Activated T-helper 1 cell treated with Interleukin-2 at 50 U/mL for 16 hours (primary cell): ENCODE measurements at regions not wholly inside any gene's neighbourhood (a gene's known extent, or its start where the extent isn't known, plus 50 kb on each side); places are given as distances from the start of the nearest gene placed in this dataset.
"Not testable (repeated sequence)": the region's sequence is repeated elsewhere in the genome, so short reads cannot be mapped to it uniquely, and the experiment has no call there.

Source experiments
- DNase-seq: peaks from one replicate; pipeline ENCODE4 v3.0.0-alpha.2; 2020; ENCODE audit warnings: low read depth

GRCh38 chr3:81853431-81853830 lies 92.0 kb upstream of the GBE1 start:
- no peak for DNase-seq

GRCh38 chr3:81851176-81851575 lies 89.7 kb upstream of the GBE1 start:
- no peak for DNase-seq

DNA sequence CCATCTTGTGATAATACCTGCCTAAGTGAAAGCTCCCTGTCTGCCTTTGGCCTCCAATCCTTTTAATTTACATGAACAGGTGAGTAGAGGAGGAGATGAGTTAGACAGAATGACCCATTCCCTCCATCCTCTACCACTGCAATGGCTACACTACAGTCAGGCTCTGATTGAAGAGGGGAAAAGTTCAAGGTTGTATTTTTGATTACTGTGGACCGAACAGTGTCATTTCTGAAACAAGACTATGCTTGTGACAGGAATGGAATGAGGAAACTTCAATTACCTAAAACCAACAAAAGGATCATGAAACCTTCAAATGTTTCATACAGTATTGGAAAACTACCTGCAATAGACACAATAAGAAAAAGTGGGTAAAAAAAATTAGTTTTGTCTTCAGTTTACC lies 85.5 kb upstream of the GBE1 start:
- DNase-seq = no peak

DNA sequence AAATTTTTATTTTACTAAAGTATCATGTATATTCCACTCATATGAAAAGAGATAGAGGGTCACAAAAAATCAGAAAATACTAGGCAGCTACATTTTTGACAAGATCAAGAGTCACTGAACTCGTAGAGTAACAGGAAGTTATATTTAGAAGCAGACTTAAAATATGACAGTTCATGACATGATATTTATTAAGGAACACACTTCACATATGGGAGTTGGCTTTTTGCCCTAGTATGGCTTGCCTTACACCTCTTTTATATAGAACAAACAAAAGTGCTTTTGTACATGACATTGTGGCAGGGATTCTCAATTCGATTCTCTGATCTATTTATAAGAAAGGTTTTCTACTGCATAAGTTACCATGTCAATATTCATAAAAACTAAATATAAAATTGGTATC lies 80.1 kb upstream of the GBE1 start:
- no peak for DNase-seq

DNA sequence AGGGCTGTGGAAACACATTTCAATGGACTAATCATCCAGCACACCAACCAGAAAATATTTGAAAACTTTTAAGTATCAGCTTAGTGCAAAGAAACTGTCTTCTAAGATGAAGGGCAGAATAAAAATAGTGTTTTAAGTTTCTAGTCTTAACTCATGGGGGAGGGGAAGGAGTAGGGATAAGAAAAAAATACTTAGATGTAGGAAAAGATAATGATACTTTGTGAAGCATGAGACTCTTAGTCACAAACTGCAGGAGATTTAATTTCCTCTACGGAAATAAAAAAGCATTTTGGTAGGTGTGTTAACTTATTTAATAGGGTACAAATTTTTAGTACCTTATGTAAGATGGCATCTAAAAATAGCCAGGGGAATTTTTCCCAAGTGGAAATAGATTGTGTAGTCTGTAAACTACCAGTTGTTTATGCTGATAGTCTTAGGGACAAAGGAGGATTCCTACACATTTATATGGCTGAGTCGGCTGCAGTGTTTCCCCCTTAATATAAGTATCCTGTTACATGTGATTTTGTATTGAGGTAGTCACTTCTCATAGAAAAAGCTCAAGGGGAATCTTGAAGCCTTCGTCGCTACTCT lies 78.2 kb upstream of the GBE1 start:
- DNase-seq = no peak

- DNase-seq = no peak
Measured at GRCh38 chr3:81838457-81838856, 77.0 kb upstream of the GBE1 start.

- DNase-seq = no peak
Measured at GRCh38 chr3:81837071-81837593, 75.7 kb upstream of the GBE1 start.

DNA sequence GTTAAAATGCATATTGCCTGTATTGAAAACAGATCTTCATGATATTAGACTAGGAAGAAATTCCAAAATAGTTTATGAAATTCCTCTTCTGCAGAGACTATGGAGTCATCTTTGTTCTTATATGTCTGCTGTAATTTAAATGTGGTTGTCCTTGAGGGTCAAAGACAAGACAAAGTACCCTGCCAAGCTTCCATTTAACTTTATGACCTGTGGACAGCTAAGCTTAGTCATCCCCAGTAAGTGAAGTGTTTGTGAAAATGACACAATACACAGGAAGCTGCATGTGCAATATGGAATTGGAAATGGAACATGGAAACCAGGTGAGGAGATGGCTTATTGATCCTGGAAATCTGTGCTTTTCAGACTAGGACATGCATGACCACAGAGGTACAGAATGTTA lies 68.5 kb upstream of the GBE1 start:
- no peak for DNase-seq

GRCh38 chr3:81829272-81829671 lies 67.8 kb upstream of the GBE1 start:
- not testable (repeated sequence) for DNase-seq

GRCh38 chr3:81823882-81824395 lies 62.5 kb upstream of the GBE1 start:
- DNase-seq = no peak

DNA sequence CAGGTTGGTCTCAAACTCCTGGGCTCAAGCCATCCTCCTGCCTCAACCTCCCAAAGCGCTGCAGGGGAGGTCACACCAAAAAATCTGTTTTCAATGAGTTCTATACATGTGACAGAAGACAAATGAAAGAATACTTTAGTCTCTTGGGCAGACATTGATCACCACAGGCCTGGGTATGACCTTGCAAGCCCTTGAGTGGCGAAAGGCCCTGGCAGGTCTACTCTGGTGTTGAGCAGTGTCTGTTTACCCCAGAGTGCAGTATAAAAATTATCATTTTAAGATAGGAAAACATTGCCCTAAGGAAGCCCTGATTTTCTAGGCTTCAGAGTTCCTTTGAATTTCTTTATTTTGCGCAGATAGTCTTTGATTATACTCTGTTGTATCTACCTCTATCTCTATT lies 61.6 kb upstream of the GBE1 start:
- DNase-seq = no peak

DNA sequence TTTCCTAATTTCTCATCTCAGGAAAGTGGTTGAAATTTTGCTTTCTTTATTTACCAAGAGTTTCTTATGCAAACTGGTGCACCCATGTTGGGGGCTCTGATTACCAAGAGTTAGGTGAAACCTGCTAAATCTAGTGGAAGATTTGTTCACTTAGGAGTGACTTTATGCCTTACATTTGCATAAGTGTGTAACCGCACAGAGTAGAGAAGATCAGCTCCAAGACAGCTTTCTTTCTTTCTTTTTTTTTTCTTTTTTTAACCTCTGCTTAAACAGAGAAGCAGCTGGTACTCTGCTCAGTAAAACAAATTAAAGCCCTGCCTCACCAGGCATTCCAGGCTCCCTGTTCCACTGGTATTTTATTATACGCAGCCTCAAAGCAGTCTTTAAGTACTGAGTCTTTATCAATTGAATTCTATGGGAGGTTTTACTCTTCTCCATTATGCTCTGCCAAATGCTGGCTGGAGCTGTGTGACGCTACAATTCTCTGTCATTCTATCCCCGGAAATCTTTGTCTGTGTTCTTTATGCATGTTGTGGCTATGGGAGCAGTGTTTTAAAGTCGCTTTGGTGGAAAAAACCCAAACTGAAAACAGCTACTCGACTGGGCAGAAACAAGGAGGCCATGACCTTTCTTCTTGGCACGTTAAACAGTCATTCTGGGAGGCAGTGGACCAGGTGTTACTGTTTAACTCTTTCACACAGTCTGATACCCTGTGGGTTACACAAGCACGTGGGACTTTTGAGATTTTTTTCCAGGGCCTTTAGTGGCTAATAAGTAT lies 55.2 kb upstream of the GBE1 start:
- no peak for DNase-seq

- DNase-seq = not testable (repeated sequence)
Measured at GRCh38 chr3:81812098-81812497, 50.7 kb upstream of the GBE1 start.
